ENCODE measurements at regions not wholly inside any gene's neighbourhood (a gene's known extent, or its start where the extent isn't known, plus 50 kb on each side); places are given as distances from the start of the nearest gene placed in this dataset.
"Not testable (repeated sequence)": the region's sequence is repeated elsewhere in the genome, so short reads cannot be mapped to it uniquely, and the experiment has no call there.

DNA sequence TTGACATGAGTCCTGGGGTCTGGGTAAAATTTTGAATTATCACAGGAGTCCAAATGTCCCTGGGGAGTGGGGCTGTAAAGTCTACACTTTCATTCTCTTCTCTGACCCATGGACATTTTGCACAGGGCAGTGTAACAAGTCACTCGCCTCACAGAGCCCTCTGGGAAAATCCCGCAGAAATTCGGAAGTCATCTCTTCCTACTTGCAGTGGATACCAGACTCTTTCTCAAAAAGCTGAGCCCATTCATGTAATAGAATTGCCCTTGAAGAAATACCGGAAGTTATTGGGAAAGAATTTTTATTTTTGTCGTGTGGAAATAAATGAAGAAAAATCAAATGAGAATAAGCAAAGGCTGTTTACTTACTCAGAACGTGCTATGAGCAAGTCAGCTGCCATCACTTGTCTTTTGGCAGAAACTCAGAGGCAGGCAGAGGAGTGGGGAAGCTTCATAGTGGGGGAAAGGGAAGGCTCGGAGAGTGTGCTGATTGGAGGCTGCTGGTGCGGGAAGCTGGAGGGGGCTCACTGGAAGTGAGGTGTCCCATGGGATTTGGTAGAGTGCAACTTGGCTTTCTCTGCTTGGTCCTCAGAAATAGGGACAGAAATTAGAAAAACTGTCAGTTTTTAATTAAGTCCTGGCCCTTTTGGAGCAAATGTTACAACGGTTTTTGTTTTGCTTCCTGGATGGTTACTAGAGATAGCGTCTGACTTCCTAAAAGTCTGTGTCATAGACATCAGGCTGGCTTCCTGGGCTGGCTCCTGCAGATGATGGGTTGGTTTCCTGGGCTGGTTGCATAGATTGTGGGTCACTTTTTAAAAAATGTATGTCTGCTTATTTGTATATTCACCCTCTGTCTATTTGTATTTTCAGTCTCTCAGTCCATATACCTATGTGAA is 79.8 kb upstream of the EEF1E1 start:
- CTCF ChIA-PET = no interaction called here
- DNase-seq = no peak
- Mint-ChIP-seq H3K4me1 (ENCODE audit: low read depth) (no peaks in the 10 kb centered on the region), H3K4me3 (no peak overlapping the region), H3K9me3 (no peaks in the 10 kb centered on the region), H3K27me3 (ENCODE audit: low read depth) (peaks cover 21% of the 10 kb centered on the region), H3K36me3 (ENCODE audit: low read depth) (no peaks in the 10 kb centered on the region), H3K27ac (no peak overlapping the region)
- intact Hi-C loops (cut with micrococcal nuclease) = no loop called here

- Mint-ChIP-seq H3K27ac (no peak overlapping the region), H3K36me3 (ENCODE audit: low read depth) (no peaks in the 10 kb centered on the region), H3K4me1 (ENCODE audit: low read depth) (no peaks in the 10 kb centered on the region), H3K27me3 (ENCODE audit: low read depth) (peaks cover 23% of the 10 kb centered on the region), H3K4me3 (no peak overlapping the region), H3K9me3 (no peaks in the 10 kb centered on the region)
- CTCF ChIA-PET = no interaction called here
- intact Hi-C loops (cut with micrococcal nuclease) = no loop called here
- no peak for DNase-seq
These were observed 79.0 kb upstream of the EEF1E1 start for GRCh38 chr6:8181160-8181881.

GRCh38 chr6:8180327-8181159 is 78.2 kb upstream of the EEF1E1 start:
- Mint-ChIP-seq H3K4me3 (no peak overlapping the region), H3K27ac (no peak overlapping the region), H3K36me3 (ENCODE audit: low read depth) (no peaks in the 10 kb centered on the region), H3K9me3 (no peaks in the 10 kb centered on the region), H3K4me1 (ENCODE audit: low read depth) (no peaks in the 10 kb centered on the region), H3K27me3 (ENCODE audit: low read depth) (peaks cover 21% of the 10 kb centered on the region)
- no peak for DNase-seq
- intact Hi-C loops (cut with micrococcal nuclease) = no loop called here
- CTCF ChIA-PET = no interaction called here

DNA sequence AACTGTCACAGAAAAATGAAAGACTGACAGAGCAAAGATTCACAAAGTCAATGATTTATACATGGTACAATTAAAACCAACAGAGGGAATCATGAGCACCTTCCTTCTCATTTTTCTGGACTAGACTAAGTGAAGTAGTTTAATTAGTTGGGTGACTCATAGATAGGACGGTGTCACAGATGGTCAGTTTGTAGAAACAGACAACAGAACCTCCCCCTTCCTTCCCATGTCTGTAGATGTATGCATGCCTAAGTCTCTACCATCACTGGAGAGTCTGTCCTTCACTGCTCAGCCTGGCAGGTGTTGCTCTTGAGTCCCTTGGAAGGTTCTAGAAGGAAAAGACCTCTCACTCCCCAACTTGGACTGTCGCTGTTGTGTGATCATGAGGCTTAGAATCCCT is 75.4 kb upstream of the EEF1E1 start:
- CTCF ChIA-PET = no interaction called here
- no peaks in the 10 kb centered on the region for H3K4me1 Mint-ChIP-seq (ENCODE audit: low read depth)
- no peak overlapping the region for H3K4me3 Mint-ChIP-seq
- intact Hi-C loops (cut with micrococcal nuclease) = no loop called here
- H3K27me3 Mint-ChIP-seq (ENCODE audit: low read depth) = peaks cover 25% of the 10 kb centered on the region
- no peak overlapping the region for H3K27ac Mint-ChIP-seq
- no peaks in the 10 kb centered on the region for H3K9me3 Mint-ChIP-seq
- no peaks in the 10 kb centered on the region for H3K36me3 Mint-ChIP-seq (ENCODE audit: low read depth)
- DNase-seq = no peak

DNA sequence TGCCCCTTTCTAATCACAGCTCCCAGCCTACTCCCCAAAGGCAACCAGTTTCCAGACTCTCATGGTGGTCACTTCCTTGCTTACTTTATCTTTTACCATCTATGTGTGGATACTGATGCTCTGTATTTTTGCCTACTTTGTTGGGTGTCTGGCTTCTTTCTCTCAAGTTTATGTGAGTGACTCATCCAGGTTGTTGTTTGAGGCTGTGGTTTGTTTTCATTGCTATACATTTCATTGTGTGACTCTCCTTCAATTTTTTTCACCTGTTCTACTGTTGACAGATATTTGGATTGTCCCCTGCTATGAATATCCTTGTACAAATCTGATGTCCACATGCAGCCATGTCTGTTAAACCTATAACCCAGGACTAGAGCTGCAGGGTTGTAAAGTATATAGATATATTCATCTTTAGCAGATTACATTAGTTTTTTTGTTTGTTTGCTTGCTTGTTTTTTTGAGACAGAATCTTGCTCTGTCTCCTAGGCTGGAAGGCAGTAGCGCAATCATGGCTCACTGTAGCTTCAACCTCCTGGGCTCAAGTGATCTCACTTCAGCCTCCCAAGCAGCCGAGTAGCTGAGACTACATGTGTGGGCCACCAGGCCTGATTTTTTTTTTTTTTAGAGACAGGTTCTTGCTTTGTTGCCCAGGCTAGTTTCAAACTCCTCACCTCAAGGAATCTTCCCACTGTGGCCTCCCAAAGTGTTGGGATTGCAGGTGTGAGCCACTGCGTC is 72.9 kb upstream of the EEF1E1 start:
- peaks cover 16% of the 10 kb centered on the region for H3K27me3 Mint-ChIP-seq (ENCODE audit: low read depth)
- no peaks in the 10 kb centered on the region for H3K9me3 Mint-ChIP-seq
- H3K4me1 Mint-ChIP-seq (ENCODE audit: low read depth) = no peaks in the 10 kb centered on the region
- CTCF ChIA-PET = no interaction called here
- H3K27ac Mint-ChIP-seq = no peak overlapping the region
- no peaks in the 10 kb centered on the region for H3K36me3 Mint-ChIP-seq (ENCODE audit: low read depth)
- H3K4me3 Mint-ChIP-seq = no peak overlapping the region
- intact Hi-C loops (cut with micrococcal nuclease) = no loop called here
- DNase-seq = no peak

- CTCF ChIA-PET = no interaction called here
- no peaks in the 10 kb centered on the region for H3K9me3 Mint-ChIP-seq
- intact Hi-C loops (cut with micrococcal nuclease) = no loop called here
These were observed 72.2 kb upstream of the EEF1E1 start for GRCh38 chr6:8174571-8174970.

GRCh38 chr6:8172530-8172929 is 70.2 kb upstream of the EEF1E1 start:
- Mint-ChIP-seq H3K4me1 (ENCODE audit: low read depth) (no peaks in the 10 kb centered on the region), H3K9me3 (no peaks in the 10 kb centered on the region), H3K4me3 (no peak overlapping the region), H3K27me3 (ENCODE audit: low read depth) (peaks cover 14% of the 10 kb centered on the region), H3K27ac (no peak overlapping the region), H3K36me3 (ENCODE audit: low read depth) (no peaks in the 10 kb centered on the region)
- no peak for DNase-seq
- intact Hi-C loops (cut with micrococcal nuclease) = no loop called here
- CTCF ChIA-PET = interaction anchor here (0.5 to 1.5 kb wide), 3 partner anchors 37 to 1287 kb away, joined by 3 to 5 read pairs (median 5); no protein-coding TSS in a partner anchor

More at GRCh38 chr6:8174571-8174970, 72.2 kb upstream of the EEF1E1 start:
- Mint-ChIP-seq H3K27ac (no peak overlapping the region), H3K36me3 (ENCODE audit: low read depth) (no peaks in the 10 kb centered on the region), H3K27me3 (ENCODE audit: low read depth) (peaks cover 16% of the 10 kb centered on the region), H3K4me1 (ENCODE audit: low read depth) (no peaks in the 10 kb centered on the region), H3K4me3 (no peak overlapping the region)
- no peak for DNase-seq

DNA sequence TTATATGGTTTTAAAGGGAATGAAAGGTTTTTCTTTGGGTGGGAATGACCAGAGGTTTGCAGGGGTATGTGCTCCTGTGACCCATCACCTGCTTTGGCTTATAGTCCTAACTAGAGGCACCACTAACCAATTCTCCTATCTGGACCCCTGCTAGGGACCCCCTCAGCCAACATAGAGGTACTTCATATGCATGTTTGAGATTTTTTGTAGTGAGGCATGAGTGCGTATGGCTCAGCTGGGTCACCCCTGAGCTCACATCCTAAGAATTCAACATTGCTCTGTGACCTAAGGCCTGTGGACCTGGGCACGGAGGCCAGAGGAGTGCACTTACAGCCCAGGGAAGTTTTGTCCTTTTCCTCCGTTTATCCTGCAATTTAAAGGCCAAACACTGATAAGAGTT is 68.4 kb upstream of the EEF1E1 start:
- no peak for DNase-seq
- Mint-ChIP-seq H3K27ac (no peak overlapping the region), H3K36me3 (ENCODE audit: low read depth) (no peaks in the 10 kb centered on the region), H3K4me1 (ENCODE audit: low read depth) (no peaks in the 10 kb centered on the region), H3K4me3 (no peak overlapping the region), H3K9me3 (no peaks in the 10 kb centered on the region), H3K27me3 (ENCODE audit: low read depth) (peaks cover 12% of the 10 kb centered on the region)
- CTCF ChIA-PET = interaction anchor here (0.6 to 1.1 kb wide), 2 partner anchors 23 to 49 kb away, joined by 3 to 4 read pairs; no protein-coding TSS in a partner anchor
- intact Hi-C loops (cut with micrococcal nuclease) = no loop called here

GRCh38 chr6:8170245-8170644 is 67.9 kb upstream of the EEF1E1 start:
- Mint-ChIP-seq H3K27me3 (ENCODE audit: low read depth) (peaks cover 12% of the 10 kb centered on the region), H3K27ac (no peak overlapping the region), H3K36me3 (ENCODE audit: low read depth) (no peaks in the 10 kb centered on the region), H3K4me1 (ENCODE audit: low read depth) (no peaks in the 10 kb centered on the region), H3K9me3 (no peaks in the 10 kb centered on the region), H3K4me3 (no peak overlapping the region)
- CTCF ChIA-PET = interaction anchor here (0.6 to 1.1 kb wide), 2 partner anchors 24 to 49 kb away, joined by 3 to 4 read pairs; no protein-coding TSS in a partner anchor
- no peak for DNase-seq
- intact Hi-C loops (cut with micrococcal nuclease) = no loop called here

GRCh38 chr6:8166156-8166555 is 63.8 kb upstream of the EEF1E1 start:
- no peak for DNase-seq
- CTCF ChIA-PET = no interaction called here

DNA sequence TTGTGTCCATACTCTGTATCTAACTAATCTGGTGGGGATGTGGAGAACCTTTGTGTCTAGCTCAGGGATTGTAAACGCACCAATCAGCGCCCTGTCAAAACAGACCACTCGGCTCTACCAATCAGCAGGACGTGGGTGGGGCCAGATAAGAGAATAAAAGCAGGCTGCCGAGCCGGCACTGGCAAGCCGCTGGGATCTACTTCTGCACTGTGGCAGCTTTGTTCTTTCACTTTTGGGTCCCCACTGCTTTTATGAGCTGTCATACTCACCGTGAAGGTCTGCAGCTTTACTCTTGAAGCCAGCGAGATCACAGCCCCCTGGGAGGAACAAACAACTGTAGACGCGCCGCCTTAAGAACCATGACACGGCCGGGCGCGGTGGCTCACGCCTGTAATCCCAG is 62.7 kb upstream of the EEF1E1 start:
- H3K36me3 Mint-ChIP-seq (ENCODE audit: low read depth); CTCF ChIA-PET; H3K9me3 Mint-ChIP-seq; H3K27ac Mint-ChIP-seq; H3K4me3 Mint-ChIP-seq; DNase-seq; H3K4me1 Mint-ChIP-seq (ENCODE audit: low read depth); H3K27me3 Mint-ChIP-seq (ENCODE audit: low read depth); intact Hi-C loops (cut with micrococcal nuclease): not testable (repeated sequence)

More at GRCh38 chr6:8166156-8166555, 63.8 kb upstream of the EEF1E1 start:
- Mint-ChIP-seq H3K4me3 (no peak overlapping the region), H3K9me3 (no peaks in the 10 kb centered on the region), H3K4me1 (ENCODE audit: low read depth) (no peaks in the 10 kb centered on the region), H3K36me3 (ENCODE audit: low read depth) (no peaks in the 10 kb centered on the region), H3K27me3 (ENCODE audit: low read depth) (peaks cover 9% of the 10 kb centered on the region), H3K27ac (no peak overlapping the region)
- intact Hi-C loops (cut with micrococcal nuclease) = no loop called here

GRCh38 chr6:8164281-8164680 is 61.9 kb upstream of the EEF1E1 start:
- intact Hi-C loops (cut with micrococcal nuclease); H3K27me3 Mint-ChIP-seq (ENCODE audit: low read depth); H3K4me3 Mint-ChIP-seq; H3K4me1 Mint-ChIP-seq (ENCODE audit: low read depth); H3K9me3 Mint-ChIP-seq; H3K36me3 Mint-ChIP-seq (ENCODE audit: low read depth); H3K27ac Mint-ChIP-seq; CTCF ChIA-PET; DNase-seq: not testable (repeated sequence)
